ENCODE measurements at regions not wholly inside any gene's neighbourhood (a gene's known extent, or its start where the extent isn't known, plus 50 kb on each side); places are given as distances from the start of the nearest gene placed in this dataset.

DNA sequence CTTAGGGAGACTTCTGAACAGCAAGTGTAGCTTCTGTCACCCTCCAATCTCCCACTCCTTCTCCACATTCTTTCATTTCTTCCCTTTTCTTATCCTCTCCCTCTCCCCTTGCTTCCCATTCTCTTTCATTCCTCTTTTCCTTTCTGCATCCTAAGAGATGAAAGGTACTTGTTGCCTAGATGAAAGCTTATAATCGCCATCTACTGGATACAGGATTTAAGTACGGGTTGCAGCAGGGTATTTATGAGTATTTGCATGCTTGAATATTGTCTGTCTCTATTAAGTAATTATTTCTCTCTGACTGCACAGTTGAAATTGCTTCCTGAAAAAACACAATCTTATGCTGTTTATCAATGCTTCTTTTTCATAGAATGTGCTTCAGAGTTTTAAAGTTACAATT, 174.0 kb upstream of the TENT5D start:
- no peaks in the 10 kb centered on the region for H3K27me3 Mint-ChIP-seq (ENCODE audit: insufficient read depth)
- H3K36me3 Mint-ChIP-seq (ENCODE audit: low read depth), result no peaks in the 10 kb centered on the region
- Histone ChIP-seq H3K9me3 (ENCODE audit: control insufficient read depth, low read length) (no peaks in the 10 kb centered on the region), H3K27ac (ENCODE audit: low read depth, low read length) (no peak overlapping the region), H3K36me3 (ENCODE audit: control insufficient read depth, insufficient read depth, low read length) (no peaks in the 10 kb centered on the region), H3K9ac (ENCODE audit: extremely low read depth, low read length, poor library complexity, severe bottlenecking) (no peak overlapping the region), H3K4me1 (ENCODE audit: control insufficient read depth, insufficient read depth, low read length) (no peaks in the 10 kb centered on the region), H3K27me3 (ENCODE audit: control insufficient read depth, insufficient read depth, low read length, poor library complexity, severe bottlenecking) (no peaks in the 10 kb centered on the region), H3K4me3 (ENCODE audit: low read length) (no peak overlapping the region)
- no peak overlapping the region for H3K4me3 Mint-ChIP-seq
- TF ChIP-seq, protein P1, sequence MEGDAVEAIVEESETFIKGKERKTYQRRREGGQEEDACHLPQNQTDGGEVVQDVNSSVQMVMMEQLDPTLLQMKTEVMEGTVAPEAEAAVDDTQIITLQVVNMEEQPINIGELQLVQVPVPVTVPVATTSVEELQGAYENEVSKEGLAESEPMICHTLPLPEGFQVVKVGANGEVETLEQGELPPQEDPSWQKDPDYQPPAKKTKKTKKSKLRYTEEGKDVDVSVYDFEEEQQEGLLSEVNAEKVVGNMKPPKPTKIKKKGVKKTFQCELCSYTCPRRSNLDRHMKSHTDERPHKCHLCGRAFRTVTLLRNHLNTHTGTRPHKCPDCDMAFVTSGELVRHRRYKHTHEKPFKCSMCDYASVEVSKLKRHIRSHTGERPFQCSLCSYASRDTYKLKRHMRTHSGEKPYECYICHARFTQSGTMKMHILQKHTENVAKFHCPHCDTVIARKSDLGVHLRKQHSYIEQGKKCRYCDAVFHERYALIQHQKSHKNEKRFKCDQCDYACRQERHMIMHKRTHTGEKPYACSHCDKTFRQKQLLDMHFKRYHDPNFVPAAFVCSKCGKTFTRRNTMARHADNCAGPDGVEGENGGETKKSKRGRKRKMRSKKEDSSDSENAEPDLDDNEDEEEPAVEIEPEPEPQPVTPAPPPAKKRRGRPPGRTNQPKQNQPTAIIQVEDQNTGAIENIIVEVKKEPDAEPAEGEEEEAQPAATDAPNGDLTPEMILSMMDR (conservative IDR thresholded peaks at IDR 0.05), result peak; percentile 31
- DNase-seq, result no peak
- H3K9me3 Mint-ChIP-seq, result peaks cover 46% of the 10 kb centered on the region
- no CpG with 5 or more reads among the region's 2 CpGs for WGBS, 2 experiments (ENCODE audit: insufficient coverage in 1 of 2, insufficient read length in 1 of 2)
- no peak overlapping the region for H3K27ac Mint-ChIP-seq
- H3K4me1 Mint-ChIP-seq, result no peaks in the 10 kb centered on the region

DNA sequence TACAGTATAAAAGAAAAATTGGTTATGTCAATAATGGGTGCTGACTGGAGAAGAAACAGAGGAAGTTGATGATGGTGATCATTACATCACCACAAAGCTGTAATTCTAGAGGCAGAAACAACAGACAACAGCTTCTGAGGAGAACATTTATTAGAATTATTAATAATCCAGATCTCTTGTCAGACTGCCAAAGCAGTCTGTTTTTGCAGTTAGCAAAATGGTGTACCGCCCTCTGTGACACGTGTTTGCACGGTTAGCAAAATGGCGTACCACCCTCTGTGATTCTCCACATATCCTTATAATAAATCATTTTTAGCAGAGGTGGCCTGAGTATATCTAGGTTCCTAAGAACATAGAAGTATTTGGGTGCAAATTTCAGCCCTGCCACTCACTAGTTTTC, 154.0 kb upstream of the TENT5D start:
- Mint-ChIP-seq H3K36me3 (ENCODE audit: low read depth) (no peaks in the 10 kb centered on the region), H3K9me3 (peaks cover 30% of the 10 kb centered on the region), H3K27ac (no peak overlapping the region), H3K4me1 (no peaks in the 10 kb centered on the region), H3K4me3 (no peak overlapping the region), H3K27me3 (ENCODE audit: insufficient read depth) (no peaks in the 10 kb centered on the region)
- Histone ChIP-seq H3K4me1 (ENCODE audit: control insufficient read depth, insufficient read depth, low read length) (no peaks in the 10 kb centered on the region), H3K27ac (ENCODE audit: low read depth, low read length) (no peak overlapping the region), H3K9me3 (ENCODE audit: control insufficient read depth, low read length) (no peaks in the 10 kb centered on the region), H3K27me3 (ENCODE audit: control insufficient read depth, insufficient read depth, low read length, poor library complexity, severe bottlenecking) (no peaks in the 10 kb centered on the region), H3K9ac (ENCODE audit: extremely low read depth, low read length, poor library complexity, severe bottlenecking) (no peak overlapping the region), H3K36me3 (ENCODE audit: control insufficient read depth, insufficient read depth, low read length) (no peaks in the 10 kb centered on the region), H3K4me3 (ENCODE audit: low read length) (no peak overlapping the region)
- no peak for DNase-seq
- 100% methylated on average over 2 of the region's 4 CpGs; no CpG with 5 or more reads in 1 of the 2 experiments for WGBS, 2 experiments (ENCODE audit: insufficient coverage in 1 of 2, insufficient read length in 1 of 2)
- TF ChIP-seq, protein P1 (conservative IDR thresholded peaks at IDR 0.05), result no peak

DNA sequence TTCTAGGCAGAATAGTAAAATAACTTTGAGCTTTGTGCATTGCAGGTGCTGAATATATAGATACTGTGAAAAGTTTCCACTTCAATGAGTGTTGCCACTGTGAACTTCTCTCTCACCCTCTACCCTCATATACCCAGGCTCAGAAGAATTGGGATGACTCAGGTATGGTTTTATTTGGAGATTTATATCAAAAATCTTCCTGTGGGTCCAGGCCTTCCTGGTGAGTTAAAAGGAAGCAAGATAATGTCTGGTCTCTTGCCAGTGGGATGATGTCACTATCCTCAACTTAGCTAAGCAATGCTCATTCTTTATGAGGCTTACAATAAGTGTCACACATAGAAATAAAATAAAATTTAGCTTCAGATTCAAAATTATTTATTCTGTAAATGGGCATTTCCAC, 153.3 kb upstream of the TENT5D start:
- no peaks in the 10 kb centered on the region for H3K9me3 ChIP-seq (ENCODE audit: control insufficient read depth, low read length)
- DNase-seq, result no peak
- H3K27ac Mint-ChIP-seq, result no peak overlapping the region
- H3K27me3 Mint-ChIP-seq (ENCODE audit: insufficient read depth), result no peaks in the 10 kb centered on the region
- no peaks in the 10 kb centered on the region for H3K4me1 Mint-ChIP-seq
- no peaks in the 10 kb centered on the region for H3K27me3 ChIP-seq (ENCODE audit: control insufficient read depth, insufficient read depth, low read length, poor library complexity, severe bottlenecking)
- H3K27ac ChIP-seq (ENCODE audit: low read depth, low read length), result no peak overlapping the region
- no peaks in the 10 kb centered on the region for H3K36me3 Mint-ChIP-seq (ENCODE audit: low read depth)
- TF ChIP-seq, protein P1 (conservative IDR thresholded peaks at IDR 0.05), result no peak
- peaks cover 28% of the 10 kb centered on the region for H3K9me3 Mint-ChIP-seq
- H3K4me3 Mint-ChIP-seq, result no peak overlapping the region
- H3K4me3 ChIP-seq (ENCODE audit: low read length), result no peak overlapping the region
- no peaks in the 10 kb centered on the region for H3K36me3 ChIP-seq (ENCODE audit: control insufficient read depth, insufficient read depth, low read length)
- no peak overlapping the region for H3K9ac ChIP-seq (ENCODE audit: extremely low read depth, low read length, poor library complexity, severe bottlenecking)
- H3K4me1 ChIP-seq (ENCODE audit: control insufficient read depth, insufficient read depth, low read length), result no peaks in the 10 kb centered on the region
